ENCODE measurements at regions not wholly inside any gene's neighbourhood (a gene's known extent, or its start where the extent isn't known, plus 50 kb on each side); places are given as distances from the start of the nearest gene placed in this dataset.
"Not testable (repeated sequence)": the region's sequence is repeated elsewhere in the genome, so short reads cannot be mapped to it uniquely, and the experiment has no call there.

DNA sequence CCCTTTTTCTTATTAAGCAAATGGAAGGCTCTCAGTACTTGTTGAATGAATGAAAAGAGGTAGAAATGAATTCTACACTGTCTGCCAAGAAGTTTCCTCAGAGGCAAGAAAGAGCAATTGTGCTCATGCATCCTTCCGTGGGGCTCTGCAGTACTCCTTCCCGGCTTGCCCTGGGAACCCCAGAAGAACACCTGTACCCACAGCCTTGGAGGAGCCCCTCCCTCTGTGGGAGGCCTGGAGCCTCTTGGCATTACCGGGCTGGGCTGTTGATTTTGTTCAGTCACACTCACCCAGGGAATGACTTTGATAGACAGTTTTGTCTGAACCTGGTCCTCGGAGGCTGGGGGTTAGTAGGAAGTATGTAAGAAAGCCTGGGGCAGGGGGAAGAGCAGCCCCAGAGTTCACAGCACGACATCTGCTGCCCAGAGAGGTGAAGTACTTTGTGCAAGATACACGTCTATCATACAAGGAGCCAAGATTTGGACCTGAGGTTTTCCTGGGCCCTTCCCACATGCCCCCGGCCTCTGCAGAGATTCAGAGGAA is 134.8 kb upstream of the GDF10 start:
- no peaks in the 10 kb centered on the region for H3K9me3 ChIP-seq (replicated peaks in 1 of 3)
- H3K4me1 ChIP-seq (replicated peaks in 1 of 2): peaks cover 0 to 11% of the 10 kb centered on the region in 2 donors
- TF ChIP-seq, protein P1, sequence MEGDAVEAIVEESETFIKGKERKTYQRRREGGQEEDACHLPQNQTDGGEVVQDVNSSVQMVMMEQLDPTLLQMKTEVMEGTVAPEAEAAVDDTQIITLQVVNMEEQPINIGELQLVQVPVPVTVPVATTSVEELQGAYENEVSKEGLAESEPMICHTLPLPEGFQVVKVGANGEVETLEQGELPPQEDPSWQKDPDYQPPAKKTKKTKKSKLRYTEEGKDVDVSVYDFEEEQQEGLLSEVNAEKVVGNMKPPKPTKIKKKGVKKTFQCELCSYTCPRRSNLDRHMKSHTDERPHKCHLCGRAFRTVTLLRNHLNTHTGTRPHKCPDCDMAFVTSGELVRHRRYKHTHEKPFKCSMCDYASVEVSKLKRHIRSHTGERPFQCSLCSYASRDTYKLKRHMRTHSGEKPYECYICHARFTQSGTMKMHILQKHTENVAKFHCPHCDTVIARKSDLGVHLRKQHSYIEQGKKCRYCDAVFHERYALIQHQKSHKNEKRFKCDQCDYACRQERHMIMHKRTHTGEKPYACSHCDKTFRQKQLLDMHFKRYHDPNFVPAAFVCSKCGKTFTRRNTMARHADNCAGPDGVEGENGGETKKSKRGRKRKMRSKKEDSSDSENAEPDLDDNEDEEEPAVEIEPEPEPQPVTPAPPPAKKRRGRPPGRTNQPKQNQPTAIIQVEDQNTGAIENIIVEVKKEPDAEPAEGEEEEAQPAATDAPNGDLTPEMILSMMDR (IDR thresholded peaks at IDR 0.05): no peak
- H3K27ac ChIP-seq: peak overlapping the region in 3 of 5 donors; percentile 7 to 74 (median 40)
- no peaks in the 10 kb centered on the region for H3K36me3 ChIP-seq (replicated peaks in 1 of 2)
- no peak for DNase-seq
- H3K4me3 ChIP-seq: peak overlapping the region in 1 of 4 donors; percentile 28
- WGBS, 4 donors: 46 to 59% (median 56%) methylated on average over 6 to 7 of the region's 7 CpGs
- intact Hi-C loops (cut with DNase I): no loop called here
- H3K27me3 ChIP-seq: no peaks in the 10 kb centered on the region

- Histone ChIP-seq H3K36me3 (replicated peaks in 1 of 2) (no peaks in the 10 kb centered on the region), H3K27me3 (no peaks in the 10 kb centered on the region), H3K9me3 (replicated peaks in 1 of 3) (no peaks in the 10 kb centered on the region), H3K4me3 (peak overlapping the region in 1 of 4 donors; percentile 28), H3K27ac (peak overlapping the region in 3 of 5 donors; percentile 7 to 74 (median 42)), H3K4me1 (replicated peaks in 1 of 2) (peaks cover 0 to 11% of the 10 kb centered on the region in 2 donors)
- peak; percentile 30 to 73 (median 51) for DNase-seq
- TF ChIP-seq, protein P1 (IDR thresholded peaks at IDR 0.05): peak in 1 of 6 experiments; percentile 7
- no peak for TF ChIP-seq POLR2A (IDR thresholded peaks at IDR 0.05)
- 18 to 43% (median 30%) methylated on average over 15 to 26 of the region's 26 CpGs for WGBS, 4 donors
- intact Hi-C loops (cut with DNase I): no loop called here
Observed at GRCh38 chr10:47165711-47166404, 134.1 kb upstream of the GDF10 start.

- peak overlapping the region in 1 of 4 donors; percentile 28 for H3K4me3 ChIP-seq
- no peaks in the 10 kb centered on the region for H3K9me3 ChIP-seq (replicated peaks in 1 of 3)
- TF ChIP-seq, protein P1 (IDR thresholded peaks at IDR 0.05): no peak
- TF ChIP-seq POLR2A (IDR thresholded peaks at IDR 0.05): no peak
- no peaks in the 10 kb centered on the region for H3K27me3 ChIP-seq
- intact Hi-C loops (cut with DNase I): no loop called here
- peaks cover 0 to 11% of the 10 kb centered on the region in 2 donors for H3K4me1 ChIP-seq (replicated peaks in 1 of 2)
- H3K27ac ChIP-seq: peak overlapping the region in 2 of 5 donors; percentile 42 to 74
- WGBS, 4 donors: 50 to 66% (median 60%) methylated on average over 5 to 7 of the region's 7 CpGs
- no peaks in the 10 kb centered on the region for H3K36me3 ChIP-seq (replicated peaks in 1 of 2)
- peak in 1 of 7 donors; percentile 25 for DNase-seq
Observed at GRCh38 chr10:47166405-47166777, 133.6 kb upstream of the GDF10 start.

DNA sequence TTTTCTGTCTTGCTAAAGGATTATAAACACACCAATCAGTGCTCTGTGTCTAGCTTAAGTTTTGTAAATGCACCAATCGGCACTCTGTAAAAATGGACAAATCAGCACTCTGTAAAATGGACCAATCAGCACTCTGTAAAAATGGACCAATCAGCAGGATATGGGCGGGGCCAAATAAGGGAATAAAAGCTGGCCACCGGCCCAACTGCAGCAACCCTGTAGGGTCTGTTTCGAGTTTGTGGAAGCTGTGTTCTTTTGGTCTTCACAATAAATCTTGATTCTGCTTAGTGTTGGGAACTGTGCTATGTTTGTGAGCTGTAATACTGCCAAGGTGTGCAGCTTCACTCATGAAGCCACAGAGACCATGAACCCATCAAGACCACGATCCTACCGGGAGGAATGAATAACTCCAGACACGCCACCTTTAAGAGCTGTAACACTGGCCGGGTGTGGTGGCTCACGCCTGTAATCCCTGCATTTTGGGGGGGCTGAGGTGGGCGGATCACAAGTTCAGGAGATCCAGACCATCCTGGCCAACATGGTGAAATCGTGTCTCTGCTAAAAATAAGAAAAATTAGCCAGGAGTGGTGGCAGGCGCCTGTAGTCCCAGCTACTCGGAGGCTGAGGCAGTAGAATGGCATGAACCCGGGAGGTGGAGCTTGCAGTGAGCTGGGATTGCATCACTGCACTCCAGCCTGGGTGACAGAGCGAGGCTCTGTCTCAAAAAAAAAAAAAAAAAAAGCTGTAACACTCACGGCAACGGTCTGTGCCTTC is 133.0 kb upstream of the GDF10 start:
- H3K27me3 ChIP-seq; H3K36me3 ChIP-seq (replicated peaks in 1 of 2); H3K9me3 ChIP-seq (replicated peaks in 1 of 3); intact Hi-C loops (cut with DNase I); H3K4me3 ChIP-seq: not testable (repeated sequence)
- Histone ChIP-seq H3K4me1 (replicated peaks in 1 of 2) (peaks cover 0 to 11% of the 10 kb centered on the region in 2 donors), H3K27ac (peak overlapping the region in 1 of 5 donors; percentile 74)
- peak in 4 of 7 donors; percentile 26 to 55 (median 41) for DNase-seq
- 61 to 73% (median 72%) methylated on average over 16 to 17 of the region's 17 CpGs for WGBS, 4 donors
